HepG2 (cell line): ENCODE measurements at regions not wholly inside any gene's neighbourhood (a gene's known extent, or its start where the extent isn't known, plus 50 kb on each side); places are given as distances from the start of the nearest gene placed in this dataset.

Source experiments
- CHCHD3 ChIP-seq: sonication (generic); formaldehyde crosslinking; IDR thresholded peaks from 2 replicates; pipeline ENCODE4 v1.8.0; 2022; ENCODE audit warnings: mild to moderate bottlenecking, missing genetic modification reagents, moderate library complexity
- E2F2 ChIP-seq: sonication (generic); formaldehyde crosslinking; IDR thresholded peaks from 2 replicates; pipeline ENCODE4 v1.4.0; 2020; ENCODE audit warnings: missing genetic modification reagents, borderline replicate concordance
- FOXA1 ChIP-seq, 2 experiments: fragments of 450-650 bp in 1 of 2; sonication (generic) in 1 of 2; formaldehyde crosslinking in 1 of 2; IDR thresholded peaks; 2 replicates each; pipeline versions ENCODE4 v1.4.0 to v1.6.1; 2016 to 2020; ENCODE audit warnings: missing genetic modification reagents in 1 of 2
- GPBP1L1 ChIP-seq: sonication (generic); formaldehyde crosslinking; IDR thresholded peaks from 2 replicates; pipeline ENCODE4 v1.5.0; 2020; ENCODE audit warnings: mild to moderate bottlenecking, missing genetic modification reagents
- GTF3A ChIP-seq: sonication (generic); formaldehyde crosslinking; conservative IDR thresholded peaks from 2 replicates; pipeline ENCODE4 v1.4.0; 2020; ENCODE audit warnings: mild to moderate bottlenecking, missing genetic modification reagents
- HMGXB3 ChIP-seq: sonication (generic); formaldehyde crosslinking; IDR thresholded peaks from 2 replicates; pipeline ENCODE4 v1.4.0; 2020; ENCODE audit warnings: missing genetic modification reagents, borderline replicate concordance
- NFKBIZ ChIP-seq: IDR thresholded peaks from 2 replicates; pipeline ENCODE4 v1.6.1; 2018; ENCODE audit warnings: missing genetic modification reagents, missing compliant biosample characterization
- ONECUT2 ChIP-seq: sonication (generic); formaldehyde crosslinking; IDR thresholded peaks from 2 replicates; pipeline ENCODE4 v1.4.0; 2020; ENCODE audit warnings: missing genetic modification reagents
- RBFOX2 ChIP-seq: fragments of 200-400 bp; formaldehyde crosslinking; IDR thresholded peaks from 2 replicates; pipeline ENCODE4 v1.6.1; 2017; ENCODE audit warnings: low read depth, mild to moderate bottlenecking, low read length
- SIN3A ChIP-seq: IDR thresholded peaks from 2 replicates; pipeline ENCODE4 v1.6.1; 2011; ENCODE audit warnings: low read depth, mild to moderate bottlenecking, control low read depth, low read length, borderline replicate concordance
- SRSF1 ChIP-seq: fragments of 200-400 bp; formaldehyde crosslinking; optimal IDR thresholded peaks from 2 replicates; pipeline ENCODE3; 2017; ENCODE audit warnings: mild to moderate bottlenecking, low read depth, low read length, moderate library complexity
- TCF12 ChIP-seq, 2 experiments: fragments of 450-650 bp in 1 of 2; sonication (generic) in 1 of 2; formaldehyde crosslinking in 1 of 2; IDR thresholded peaks; 2 replicates each; pipeline versions ENCODE4 v1.6.1 to v1.8.0; 2017 to 2022; ENCODE audit warnings: antibody characterized with exemption in 1 of 2, mild to moderate bottlenecking in 1 of 2, missing genetic modification reagents in 1 of 2, moderate library complexity in 1 of 2
- ZBTB14 ChIP-seq: sonication (generic); formaldehyde crosslinking; IDR thresholded peaks from 2 replicates; pipeline ENCODE4 v1.4.0; 2020; ENCODE audit warnings: missing genetic modification reagents
- ZNF296 ChIP-seq: sonication (generic); formaldehyde crosslinking; conservative IDR thresholded peaks from 2 replicates; pipeline ENCODE4 v1.5.0; 2020; ENCODE audit warnings: mild to moderate bottlenecking, missing genetic modification reagents
- ZNF644 ChIP-seq: IDR thresholded peaks from 2 replicates; pipeline ENCODE4 v1.6.1; 2016; ENCODE audit warnings: low read depth
- ZNF841 ChIP-seq: sonication (generic); formaldehyde crosslinking; IDR thresholded peaks from 2 replicates; pipeline ENCODE4 v1.8.1; 2023; ENCODE audit warnings: missing genetic modification reagents, borderline replicate concordance
- ZUFSP ChIP-seq: sonication (generic); formaldehyde crosslinking; IDR thresholded peaks from 2 replicates; pipeline ENCODE4 v1.9.0; 2021; ENCODE audit warnings: missing genetic modification reagents, mild to moderate bottlenecking, borderline replicate concordance

GRCh38 chr2:45256867-45257641 lies 247.8 kb upstream of the SIX2 start (continued):
- TF ChIP-seq GPBP1L1 (CRISPR knock-in tag) (no peak), ZNF644 (CRISPR knock-in tag) (peak; percentile 54), ZBTB14 (CRISPR knock-in tag) (no peak), E2F2 (CRISPR knock-in tag) (no peak), ZNF296 (no peak; the same call in 1 of the 2 replicates), FOXA1 (IDR thresholded peaks at IDR 0.05) (no peak), FOXA1 (CRISPR knock-in tag; IDR thresholded peaks at IDR 0.05) (peak; percentile 98), ZNF841 (no peak), SRSF1 (peak; percentile 74), NFKBIZ (CRISPR knock-in tag) (peak; percentile 69; the same call in 1 of the 2 replicates), ONECUT2 (CRISPR knock-in tag) (no peak), CHCHD3 (CRISPR knock-in tag) (no peak), TCF12 (IDR thresholded peaks at IDR 0.05) (no peak), TCF12 (CRISPR knock-in tag; IDR thresholded peaks at IDR 0.05) (no peak), HMGXB3 (CRISPR knock-in tag) (no peak), GTF3A (0 out of 2 replicates have a peak, but pooled peaks have one; percentile 82), ZUFSP (CRISPR knock-in tag) (no peak), RBFOX2 (peak; percentile 70), SIN3A (no peak)
